Ovary (tissue), 7 donors: ENCODE measurements at regions not wholly inside any gene's neighbourhood (a gene's known extent, or its start where the extent isn't known, plus 50 kb on each side); places are given as distances from the start of the nearest gene placed in this dataset.

Experiments used
- DNase-seq, 5 donors: peaks; one replicate each; pipeline ENCODE4 v3.0.0-alpha.2; 2019 to 2020
- H3K27ac ChIP-seq, 2 donors: fragments of 200-600 bp; one replicate each; pipeline versions ENCODE4 v1.5.1 to v1.8.0; 2019 to 2022
- H3K27me3 ChIP-seq: fragments of 200-600 bp; one replicate; pipeline ENCODE4 v1.8.0; 2022
- H3K36me3 ChIP-seq: fragments of 200-600 bp; sonication (generic); one replicate; pipeline ENCODE4 v1.5.1; 2019
- H3K4me1 ChIP-seq: one replicate; pipeline ENCODE4 v1.8.1; 2013; ENCODE audit warnings: mild to moderate bottlenecking, moderate library complexity; ENCODE audit not compliant: insufficient read depth
- H3K4me3 ChIP-seq: fragments of 200-600 bp; sonication (generic); one replicate; pipeline ENCODE4 v1.5.1; 2017
- H3K9me3 ChIP-seq, 2 donors: fragments of 200-600 bp in 1 of 2; sonication (generic) in 1 of 2; one replicate each; pipeline versions ENCODE4 v1.5.1 to v1.8.1; 2013 to 2019; ENCODE audit warnings: mild to moderate bottlenecking in 1 of 2, moderate library complexity in 1 of 2
- EP300 ChIP-seq: sonication (generic); formaldehyde crosslinking; IDR thresholded peaks from one replicate; pipeline ENCODE4 v1.6.1; 2017; ENCODE audit warnings: antibody characterized with exemption
- POLR2A ChIP-seq: fragments of 450-650 bp; IDR thresholded peaks from one replicate; pipeline ENCODE4 v1.6.1; 2017; ENCODE audit warnings: antibody characterized with exemption, mild to moderate bottlenecking, moderate library complexity
- WGBS, 3 donors: extraction: QIAGEN DNeasy Blood & Tissue Kit in 1 of 3; methylation state at CpG; one replicate each; pipeline versions ENCODE4 v1.1.5 to v1.1.7; 2013 to 2017; 5-methylcytosine and 5-hydroxymethylcytosine counted together
- intact Hi-C, 4 donors: fragments of 100-400 bp; cut with DNase I; formaldehyde crosslinking; loops; one replicate each; pipeline versions ENCODE4 v1.11.0 to v1.15.1; 2022 to 2023
- TF ChIP-seq, protein P1 (sequence below), 3 donors: fragments of 450-650 bp in 2 of 3; fragments of 200-600 bp in 1 of 3; IDR thresholded peaks; one replicate each; pipeline versions ENCODE4 v1.5.1 to v1.8.0; 2016 to 2022; ENCODE audit warnings: antibody characterized with exemption in 3 of 3, mild to moderate bottlenecking in 1 of 3
- donor health status: DM: no; HTN: no; CAD: no; lungs with moderate emphysema.
- donor health status: DM: no; HTN: no; CAD: no.
- donor health status: Bipolar disorder and iron deficiency.
- donor health status: DM: no; HTN: no; CAD: no.
- donor health status: DM: yes; HTN: yes; CAD: no.

DNA sequence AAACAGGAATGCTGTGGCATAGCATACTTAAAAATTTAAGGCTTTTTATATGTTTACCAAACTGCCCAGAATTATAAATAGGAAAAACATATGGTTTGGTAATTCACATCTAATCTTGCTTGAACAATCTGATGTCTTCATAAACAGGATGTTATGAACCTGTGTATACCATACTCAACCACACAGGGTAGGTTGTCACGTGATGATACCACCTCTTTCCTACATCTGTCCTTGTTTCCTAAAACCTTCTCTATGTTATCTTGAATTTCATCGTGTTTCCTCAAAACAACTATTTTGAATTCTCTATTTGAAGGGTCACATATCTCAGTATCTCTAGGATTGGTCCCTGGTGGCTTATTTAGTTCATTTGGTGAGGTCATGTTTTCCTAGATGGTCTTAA, 631.0 kb upstream of the PKN2 start:
- Histone ChIP-seq H3K27ac (no peak overlapping the region), H3K4me3 (no peak overlapping the region), H3K4me1 (no peaks in the 10 kb centered on the region), H3K27me3 (no peaks in the 10 kb centered on the region), H3K36me3 (no peaks in the 10 kb centered on the region), H3K9me3 (no peaks in the 10 kb centered on the region)
- no peak for DNase-seq
- TF ChIP-seq, protein P1, sequence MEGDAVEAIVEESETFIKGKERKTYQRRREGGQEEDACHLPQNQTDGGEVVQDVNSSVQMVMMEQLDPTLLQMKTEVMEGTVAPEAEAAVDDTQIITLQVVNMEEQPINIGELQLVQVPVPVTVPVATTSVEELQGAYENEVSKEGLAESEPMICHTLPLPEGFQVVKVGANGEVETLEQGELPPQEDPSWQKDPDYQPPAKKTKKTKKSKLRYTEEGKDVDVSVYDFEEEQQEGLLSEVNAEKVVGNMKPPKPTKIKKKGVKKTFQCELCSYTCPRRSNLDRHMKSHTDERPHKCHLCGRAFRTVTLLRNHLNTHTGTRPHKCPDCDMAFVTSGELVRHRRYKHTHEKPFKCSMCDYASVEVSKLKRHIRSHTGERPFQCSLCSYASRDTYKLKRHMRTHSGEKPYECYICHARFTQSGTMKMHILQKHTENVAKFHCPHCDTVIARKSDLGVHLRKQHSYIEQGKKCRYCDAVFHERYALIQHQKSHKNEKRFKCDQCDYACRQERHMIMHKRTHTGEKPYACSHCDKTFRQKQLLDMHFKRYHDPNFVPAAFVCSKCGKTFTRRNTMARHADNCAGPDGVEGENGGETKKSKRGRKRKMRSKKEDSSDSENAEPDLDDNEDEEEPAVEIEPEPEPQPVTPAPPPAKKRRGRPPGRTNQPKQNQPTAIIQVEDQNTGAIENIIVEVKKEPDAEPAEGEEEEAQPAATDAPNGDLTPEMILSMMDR (IDR thresholded peaks at IDR 0.05) = no peak
- TF ChIP-seq EP300 = no peak
- TF ChIP-seq POLR2A = no peak
- intact Hi-C loops = no loop called here
- 81 to 89% (median 88%) methylated on average over 2 of the region's 2 CpGs for WGBS, 3 donors

DNA sequence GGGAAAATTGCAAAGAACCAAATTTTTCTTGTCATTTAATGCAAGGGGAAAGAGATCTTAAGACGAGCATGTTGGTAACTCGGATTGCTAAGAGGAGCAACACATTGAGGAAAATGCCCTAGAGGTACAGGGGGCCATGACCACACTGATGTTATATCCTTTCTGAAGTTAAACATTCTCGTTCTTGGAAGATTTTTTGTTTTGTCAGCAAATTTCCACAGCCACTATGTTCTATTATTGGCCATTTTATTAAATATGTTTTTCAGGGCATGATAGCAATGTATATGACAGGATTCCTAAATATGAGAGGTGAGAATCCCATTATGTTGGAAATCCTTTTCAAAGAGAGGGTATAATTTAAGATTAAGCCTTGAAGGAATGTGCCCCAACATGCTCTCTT, 627.2 kb upstream of the PKN2 start:
- intact Hi-C loops = no loop called here
- H3K4me1 ChIP-seq = no peaks in the 10 kb centered on the region
- DNase-seq = no peak
- H3K27ac ChIP-seq = no peak overlapping the region
- no peaks in the 10 kb centered on the region for H3K9me3 ChIP-seq
- WGBS, 3 donors = 83 to 92% (median 85%) methylated on average over 3 of the region's 3 CpGs
- no peaks in the 10 kb centered on the region for H3K36me3 ChIP-seq
- TF ChIP-seq EP300 (no peak), POLR2A (no peak)
- TF ChIP-seq, protein P1 (IDR thresholded peaks at IDR 0.05) = no peak
- no peak overlapping the region for H3K4me3 ChIP-seq
- H3K27me3 ChIP-seq = no peaks in the 10 kb centered on the region

DNA sequence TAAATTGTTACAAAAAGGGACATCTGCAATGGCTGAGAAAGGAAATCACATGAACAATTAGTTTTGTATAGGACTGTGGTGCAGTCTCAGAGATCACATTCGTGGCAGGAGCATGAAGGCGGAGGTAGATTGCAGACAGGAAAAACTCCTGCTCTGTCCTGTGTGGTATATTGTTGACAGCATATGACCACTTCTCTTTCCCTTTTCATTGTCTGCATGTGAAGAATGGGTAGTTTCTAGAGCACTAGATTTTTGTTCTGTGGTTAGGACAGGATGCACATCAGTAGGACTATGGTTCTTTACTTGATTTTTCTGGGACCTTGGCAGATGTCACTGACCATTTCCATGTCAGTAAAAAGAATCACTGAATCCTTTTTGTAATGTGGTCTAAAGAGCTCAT, 625.9 kb upstream of the PKN2 start:
- Histone ChIP-seq H3K9me3 (no peaks in the 10 kb centered on the region), H3K27me3 (no peaks in the 10 kb centered on the region), H3K4me3 (no peak overlapping the region), H3K36me3 (no peaks in the 10 kb centered on the region), H3K4me1 (no peaks in the 10 kb centered on the region), H3K27ac (no peak overlapping the region)
- TF ChIP-seq, protein P1 (IDR thresholded peaks at IDR 0.05) = no peak
- no peak for TF ChIP-seq POLR2A
- TF ChIP-seq EP300 = no peak
- no peak for DNase-seq
- 91 to 95% (median 91%) methylated on average over 2 of the region's 2 CpGs for WGBS, 3 donors
- intact Hi-C loops = no loop called here

DNA sequence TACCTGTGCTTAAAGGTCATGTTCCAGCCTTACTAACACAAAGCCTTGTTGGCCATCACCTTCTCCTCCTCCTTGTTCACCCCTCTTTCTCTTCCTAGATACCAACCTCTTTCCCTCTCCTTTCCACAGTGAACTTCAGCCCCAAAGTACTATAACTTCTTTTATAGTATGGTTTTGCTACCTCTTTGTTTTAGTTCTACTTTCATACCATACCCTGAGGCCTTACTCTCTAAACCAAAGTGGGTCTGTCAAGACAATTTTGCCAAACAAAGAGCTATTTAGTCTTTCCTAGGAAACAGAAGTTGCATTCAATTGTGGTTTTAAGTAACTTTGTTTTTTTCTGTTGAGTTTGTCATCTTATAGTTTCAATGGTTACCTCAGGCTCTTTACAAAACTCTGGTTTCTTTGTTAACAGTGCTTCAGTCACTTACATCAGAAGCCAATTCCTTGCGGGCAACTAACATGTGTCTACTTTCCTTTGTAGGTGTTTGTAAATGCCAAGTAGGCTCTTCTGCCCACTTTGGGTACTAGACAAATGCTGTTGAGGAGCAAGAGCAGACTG, 623.9 kb upstream of the PKN2 start:
- Histone ChIP-seq H3K9me3 (no peaks in the 10 kb centered on the region), H3K36me3 (no peaks in the 10 kb centered on the region), H3K27ac (no peak overlapping the region), H3K4me1 (no peaks in the 10 kb centered on the region), H3K4me3 (no peak overlapping the region), H3K27me3 (no peaks in the 10 kb centered on the region)
- intact Hi-C loops = no loop called here
- no peak for TF ChIP-seq EP300
- TF ChIP-seq POLR2A = no peak
- TF ChIP-seq, protein P1 (IDR thresholded peaks at IDR 0.05) = no peak
- WGBS, 3 donors = 95 to 100% (median 97%) methylated on average over 1 of the region's 1 CpG
- no peak for DNase-seq
